ENCODE measurements at regions not wholly inside any gene's neighbourhood (a gene's known extent, or its start where the extent isn't known, plus 50 kb on each side); places are given as distances from the start of the nearest gene placed in this dataset.

GRCh38 chr5:106957336-106957735, 713.4 kb downstream of the EFNA5 start:
- Histone ChIP-seq H3K27me3 (replicated peaks; ENCODE audit: insufficient read depth) (no peaks in the 10 kb centered on the region), H3K36me3 (no peaks in the 10 kb centered on the region), H3K4me3 (no peak overlapping the region), H3K9me3 (no peaks in the 10 kb centered on the region), H3K27ac (no peak overlapping the region), H3K4me1 (replicated peaks) (no peaks in the 10 kb centered on the region)
- TF ChIP-seq POLR2AphosphoS5 (IDR thresholded peaks at IDR 0.05) (no peak), CTCF (IDR thresholded peaks at IDR 0.05) (no peak), POLR2A (IDR thresholded peaks at IDR 0.05) (no peak)
- intact Hi-C loops (cut with DNase I), result no loop called here
- no peak for DNase-seq (ENCODE audit: low spot score)
- 93% methylated on average over 3 of the region's 3 CpGs for WGBS

GRCh38 chr5:106956886-106957285, 713.9 kb downstream of the EFNA5 start:
- TF ChIP-seq POLR2A (IDR thresholded peaks at IDR 0.05) (no peak), CTCF (IDR thresholded peaks at IDR 0.05) (no peak), POLR2AphosphoS5 (IDR thresholded peaks at IDR 0.05) (no peak)
- no peaks in the 10 kb centered on the region for H3K9me3 ChIP-seq
- intact Hi-C loops (cut with DNase I), result no loop called here
- H3K36me3 ChIP-seq, result no peaks in the 10 kb centered on the region
- no peaks in the 10 kb centered on the region for H3K27me3 ChIP-seq (replicated peaks; ENCODE audit: insufficient read depth)
- no peak overlapping the region for H3K4me3 ChIP-seq
- no peaks in the 10 kb centered on the region for H3K4me1 ChIP-seq (replicated peaks)
- no peak overlapping the region for H3K27ac ChIP-seq
- DNase-seq (ENCODE audit: low spot score), result no peak
- 23% methylated on average over 1 of the region's 1 CpG for WGBS

- Histone ChIP-seq H3K4me3 (no peak overlapping the region), H3K4me1 (replicated peaks) (no peaks in the 10 kb centered on the region), H3K36me3 (no peaks in the 10 kb centered on the region), H3K27me3 (replicated peaks; ENCODE audit: insufficient read depth) (no peaks in the 10 kb centered on the region), H3K9me3 (no peaks in the 10 kb centered on the region), H3K27ac (no peak overlapping the region)
- no peak for TF ChIP-seq POLR2A (IDR thresholded peaks at IDR 0.05)
- no peak for TF ChIP-seq POLR2AphosphoS5 (IDR thresholded peaks at IDR 0.05)
- no peak for TF ChIP-seq CTCF (IDR thresholded peaks at IDR 0.05)
- intact Hi-C loops (cut with DNase I), result no loop called here
- WGBS, result 64% methylated on average over 5 of the region's 5 CpGs
- no peak for DNase-seq (ENCODE audit: low spot score)
Observed at GRCh38 chr5:106956187-106956586, 714.5 kb downstream of the EFNA5 start.

- intact Hi-C loops (cut with DNase I), result no loop called here
- H3K27ac ChIP-seq, result no peak overlapping the region
- H3K9me3 ChIP-seq, result no peaks in the 10 kb centered on the region
- no peak for DNase-seq (ENCODE audit: low spot score)
- no peaks in the 10 kb centered on the region for H3K4me1 ChIP-seq (replicated peaks)
- no peaks in the 10 kb centered on the region for H3K27me3 ChIP-seq (replicated peaks; ENCODE audit: insufficient read depth)
- H3K36me3 ChIP-seq, result no peaks in the 10 kb centered on the region
- no peak overlapping the region for H3K4me3 ChIP-seq
- TF ChIP-seq POLR2A (IDR thresholded peaks at IDR 0.05), result no peak
- TF ChIP-seq CTCF (IDR thresholded peaks at IDR 0.05), result no peak
- no peak for TF ChIP-seq POLR2AphosphoS5 (IDR thresholded peaks at IDR 0.05)
- 74% methylated on average over 3 of the region's 3 CpGs for WGBS
Observed at GRCh38 chr5:106940986-106941385, 729.8 kb downstream of the EFNA5 start.

GRCh38 chr5:106940301-106940846, 730.4 kb downstream of the EFNA5 start:
- H3K36me3 ChIP-seq, result no peaks in the 10 kb centered on the region
- H3K4me3 ChIP-seq, result no peak overlapping the region
- intact Hi-C loops (cut with DNase I), result no loop called here
- 93% methylated on average over 8 of the region's 8 CpGs for WGBS
- no peak for TF ChIP-seq POLR2AphosphoS5 (IDR thresholded peaks at IDR 0.05)
- no peak for TF ChIP-seq CTCF (IDR thresholded peaks at IDR 0.05)
- TF ChIP-seq POLR2A (IDR thresholded peaks at IDR 0.05), result no peak
- H3K27me3 ChIP-seq (replicated peaks; ENCODE audit: insufficient read depth), result no peaks in the 10 kb centered on the region
- no peaks in the 10 kb centered on the region for H3K9me3 ChIP-seq
- H3K27ac ChIP-seq, result no peak overlapping the region
- no peak for DNase-seq (ENCODE audit: low spot score)
- no peaks in the 10 kb centered on the region for H3K4me1 ChIP-seq (replicated peaks)
